PC-9 (cell line): ENCODE measurements at regions not wholly inside any gene's neighbourhood (a gene's known extent, or its start where the extent isn't known, plus 50 kb on each side); places are given as distances from the start of the nearest gene placed in this dataset.

Source experiments
- BruUV-seq: library from RNA; stranded (reverse); fragments of 400-500 nt; replicated peaks from 2 replicates; lab custom pipeline; 2021; lab: Mats Ljungman, UMichigan
- CTCF ChIA-PET: fragments of 300-600 bp; sonication (Branson Sonifier 250); formaldehyde crosslinking; loops from one replicate; lab custom pipeline; 2022; ENCODE audit warnings: antibody characterized with exemption; lab: Charles Lee
- POLR2A ChIA-PET: fragments of 300-600 bp; sonication (Branson Sonifier 250); formaldehyde crosslinking; loops from one replicate; lab custom pipeline; 2022; ENCODE audit warnings: antibody characterized with exemption; ENCODE audit not compliant: unreplicated experiment; lab: Charles Lee
- DNase-seq, 2 experiments: peaks; one replicate each; pipeline versions ENCODE4 v3.0.0 to v3.0.0-alpha.2; 2015 to 2022; ENCODE audit warnings: mixed read lengths in 1 of 2
- H2AFZ ChIP-seq: fragments of 200-600 bp; sonication (generic); 2 replicates; pipeline ENCODE4 v1.8.1; 2017; ENCODE audit warnings: antibody characterized with exemption
- H3F3A ChIP-seq: fragments of 200-600 bp; sonication (generic); 2 replicates; pipeline ENCODE4 v1.8.1; 2017; ENCODE audit warnings: antibody characterized with exemption, mild to moderate bottlenecking, low read depth; ENCODE audit not compliant: insufficient read depth
- H3K27ac ChIP-seq: fragments of 200-600 bp; sonication (generic); 2 replicates; pipeline ENCODE4 v1.6.1; 2016; ENCODE audit warnings: mixed run types
- H3K27me3 ChIP-seq: fragments of 200-600 bp; sonication (generic); 2 replicates; pipeline ENCODE4 v1.6.1; 2016; ENCODE audit warnings: low read depth, mixed run types; ENCODE audit not compliant: insufficient read depth
- H3K36me3 ChIP-seq: fragments of 200-600 bp; sonication (generic); 2 replicates; pipeline ENCODE4 v1.6.1; 2016; ENCODE audit warnings: low read depth, mixed run types
- H3K4me1 ChIP-seq: fragments of 200-600 bp; sonication (generic); replicated peaks from 2 replicates; pipeline ENCODE4 v1.6.1; 2016; ENCODE audit warnings: mixed run types; ENCODE audit not compliant: insufficient read depth
- H3K4me2 ChIP-seq: fragments of 200-600 bp; sonication (generic); 2 replicates; pipeline ENCODE4 v1.6.1; 2017; ENCODE audit warnings: mixed run types
- H3K4me3 ChIP-seq: fragments of 200-600 bp; sonication (generic); 2 replicates; pipeline ENCODE4 v1.6.1; 2016; ENCODE audit warnings: mixed run types
- H3K79me2 ChIP-seq: fragments of 200-600 bp; sonication (generic); 2 replicates; pipeline ENCODE4 v1.6.1; 2017; ENCODE audit warnings: low read depth, mixed run types
- H3K9me2 ChIP-seq: fragments of 200-600 bp; sonication (generic); 2 replicates; pipeline ENCODE4 v1.8.1; 2017; ENCODE audit warnings: mild to moderate bottlenecking; ENCODE audit not compliant: insufficient read depth
- H3K9me3 ChIP-seq: fragments of 200-600 bp; sonication (generic); 2 replicates; pipeline ENCODE4 v1.8.1; 2016; ENCODE audit warnings: low read depth; ENCODE audit not compliant: insufficient read depth
- H4K20me1 ChIP-seq: fragments of 200-600 bp; sonication (generic); 2 replicates; pipeline ENCODE4 v1.8.1; 2017; ENCODE audit not compliant: insufficient read depth
- CTCF ChIP-seq: fragments of 200-600 bp; sonication (generic); conservative IDR thresholded peaks from 2 replicates; pipeline ENCODE4 v1.6.1; 2017; ENCODE audit warnings: mixed run types, antibody characterized with exemption, mild to moderate bottlenecking, moderate library complexity
- EZH2 ChIP-seq: fragments of 200-600 bp; sonication (generic); IDR thresholded peaks from 2 replicates; pipeline ENCODE4 v1.8.0; 2017; ENCODE audit warnings: antibody characterized with exemption, low read depth
- intact Hi-C: fragments of 100-400 bp; cut with micrococcal nuclease; formaldehyde crosslinking; loops from one replicate; pipeline ENCODE4 v1.10.0; 2022; ENCODE audit not compliant: unreplicated experiment

GRCh38 chr3:150220799-150221198, 187.3 kb upstream of the TSC22D2 start:
- peak overlapping the region; percentile 69 for H3K4me2 ChIP-seq
- H3K4me1 ChIP-seq: peaks cover 8% of the 10 kb centered on the region

GRCh38 chr3:150220041-150220440, 188.1 kb upstream of the TSC22D2 start:
- DNase-seq: no peak
- H3K27ac ChIP-seq: no peak overlapping the region
- H4K20me1 ChIP-seq: no peaks in the 10 kb centered on the region
- H2AFZ ChIP-seq: no peak overlapping the region
- no peaks in the 10 kb centered on the region for H3K79me2 ChIP-seq
- H3K36me3 ChIP-seq: no peaks in the 10 kb centered on the region
- no peak overlapping the region for H3K4me3 ChIP-seq
- BruUV-seq: no TSS peak
- no peaks in the 10 kb centered on the region for H3K9me3 ChIP-seq
- POLR2A ChIA-PET: interaction anchor here (0.5 kb wide), 1 partner anchor 672 kb away, joined by 10 read pairs; no protein-coding TSS in a partner anchor
- no peaks in the 10 kb centered on the region for H3K27me3 ChIP-seq
- H3K4me2 ChIP-seq: no peak overlapping the region
- TF ChIP-seq CTCF (no peak), EZH2 (no peak)
- intact Hi-C loops: loop anchor here (2.0 to 10.0 kb wide), 4 partner anchors 283 to 725 kb away; partner anchors contain the start of genes EIF2A and SERP1
- H3K4me1 ChIP-seq: peaks cover 10% of the 10 kb centered on the region
- no peaks in the 10 kb centered on the region for H3K9me2 ChIP-seq
- no peaks in the 10 kb centered on the region for H3F3A ChIP-seq
- CTCF ChIA-PET: interaction anchor here (0.6 to 1.2 kb wide), 3 partner anchors 253 to 454 kb away, joined by 3 to 9 read pairs (median 3); no protein-coding TSS in a partner anchor

More at GRCh38 chr3:150220799-150221198, 187.3 kb upstream of the TSC22D2 start:
- H3F3A ChIP-seq: no peaks in the 10 kb centered on the region
- CTCF ChIA-PET: interaction anchor here (0.6 to 1.2 kb wide), 3 partner anchors 254 to 285 kb away, joined by 3 to 9 read pairs (median 3); no protein-coding TSS in a partner anchor
- no peaks in the 10 kb centered on the region for H3K9me3 ChIP-seq
- no peaks in the 10 kb centered on the region for H4K20me1 ChIP-seq
- no peak overlapping the region for H3K4me3 ChIP-seq
- H3K36me3 ChIP-seq: no peaks in the 10 kb centered on the region
- H3K27ac ChIP-seq: no peak overlapping the region
- intact Hi-C loops: loop anchor here (1.0 to 10.0 kb wide), 5 partner anchors 253 to 726 kb away; partner anchors contain the start of genes EIF2A and SERP1
- POLR2A ChIA-PET: no interaction called here
- H3K79me2 ChIP-seq: no peaks in the 10 kb centered on the region
- H3K27me3 ChIP-seq: no peaks in the 10 kb centered on the region
- no peaks in the 10 kb centered on the region for H3K9me2 ChIP-seq
- BruUV-seq: no TSS peak
- no peak for TF ChIP-seq EZH2
- no peak for TF ChIP-seq CTCF
- peak overlapping the region; percentile 63; the same call in 1 of the 2 replicates for H2AFZ ChIP-seq
- DNase-seq: no peak

- Histone ChIP-seq H4K20me1 (no peaks in the 10 kb centered on the region), H3K4me3 (no peak overlapping the region), H3F3A (no peaks in the 10 kb centered on the region), H3K9me3 (no peaks in the 10 kb centered on the region), H2AFZ (no peak overlapping the region), H3K4me1 (peaks cover 10% of the 10 kb centered on the region), H3K27ac (no peak overlapping the region), H3K9me2 (no peaks in the 10 kb centered on the region), H3K79me2 (no peaks in the 10 kb centered on the region), H3K27me3 (no peaks in the 10 kb centered on the region), H3K36me3 (no peaks in the 10 kb centered on the region), H3K4me2 (no peak overlapping the region)
- DNase-seq: no peak
- no TSS peak for BruUV-seq
- TF ChIP-seq EZH2 (no peak), CTCF (no peak)
- intact Hi-C loops: loop anchor here (5.0 kb wide), 1 partner anchor 707 kb away; no protein-coding TSS in a partner anchor
- POLR2A ChIA-PET: no interaction called here
- CTCF ChIA-PET: interaction anchor here (0.5 to 0.7 kb wide), 2 partner anchors 21 to 1263 kb away, joined by 3 to 5 read pairs; no protein-coding TSS in a partner anchor
Observed at GRCh38 chr3:150218841-150219240, 189.3 kb upstream of the TSC22D2 start.
